Upper lobe of left lung (tissue), 4 donors: ENCODE measurements at regions not wholly inside any gene's neighbourhood (a gene's known extent, or its start where the extent isn't known, plus 50 kb on each side); places are given as distances from the start of the nearest gene placed in this dataset.

Source experiments
- CTCF ChIP-seq, 6 experiments: fragments of 450-650 bp in 4 of 6; fragments of 200-600 bp in 2 of 6; sonication (generic) in 2 of 6; IDR thresholded peaks; one replicate each; pipeline ENCODE4 v1.5.1; 2016 to 2019; ENCODE audit warnings: antibody characterized with exemption in 6 of 6
- EP300 ChIP-seq, 4 donors: sonication (generic); formaldehyde crosslinking; IDR thresholded peaks; one replicate each; pipeline ENCODE4 v1.5.1; 2017; ENCODE audit warnings: antibody characterized with exemption in 4 of 4, control low read depth in 2 of 4
- POLR2A ChIP-seq, 4 donors: fragments of 450-650 bp; IDR thresholded peaks; one replicate each; pipeline ENCODE4 v1.5.1; 2016 to 2017; ENCODE audit warnings: antibody characterized with exemption in 4 of 4, mild to moderate bottlenecking in 2 of 4

- TF ChIP-seq EP300 (IDR thresholded peaks at IDR 0.05) = no peak
- TF ChIP-seq CTCF (IDR thresholded peaks at IDR 0.05) = no peak
- TF ChIP-seq POLR2A (IDR thresholded peaks at IDR 0.05) = no peak
Measured at GRCh38 chr15:91611561-91612323, 241.8 kb upstream of the SLCO3A1 start.
